GM19025 (cell line): ENCODE measurements at regions not wholly inside any gene's neighbourhood (a gene's known extent, or its start where the extent isn't known, plus 50 kb on each side); places are given as distances from the start of the nearest gene placed in this dataset.

Source experiments
- ATAC-seq: cut with Tn5 transposase; IDR thresholded peaks from one replicate; pipeline ENCODE4 v1.9.1; 2021; ENCODE audit warnings: mild to moderate bottlenecking, low read depth, moderate library complexity; ENCODE audit not compliant: unreplicated experiment

DNA sequence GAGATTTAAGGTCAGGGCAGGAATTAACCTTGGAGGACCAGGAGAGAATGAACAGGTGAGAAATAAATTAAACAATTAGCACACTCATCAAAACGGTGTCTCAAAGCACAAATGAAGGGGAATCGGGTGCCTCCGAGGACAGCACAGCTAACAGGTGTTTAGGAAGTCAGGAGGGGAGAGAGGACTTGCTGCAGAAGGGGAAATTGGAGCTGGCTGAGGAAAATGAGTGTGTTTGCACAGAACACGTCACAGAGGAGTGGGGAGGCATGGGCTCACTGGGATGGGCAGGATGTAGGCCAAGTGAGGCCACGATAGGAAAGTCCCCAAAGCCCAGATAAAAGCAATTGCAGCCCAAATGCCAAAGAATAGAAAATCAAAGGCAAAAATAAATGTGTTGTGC is 121.7 kb downstream of the ZNF664 start:
- no peak for ATAC-seq

DNA sequence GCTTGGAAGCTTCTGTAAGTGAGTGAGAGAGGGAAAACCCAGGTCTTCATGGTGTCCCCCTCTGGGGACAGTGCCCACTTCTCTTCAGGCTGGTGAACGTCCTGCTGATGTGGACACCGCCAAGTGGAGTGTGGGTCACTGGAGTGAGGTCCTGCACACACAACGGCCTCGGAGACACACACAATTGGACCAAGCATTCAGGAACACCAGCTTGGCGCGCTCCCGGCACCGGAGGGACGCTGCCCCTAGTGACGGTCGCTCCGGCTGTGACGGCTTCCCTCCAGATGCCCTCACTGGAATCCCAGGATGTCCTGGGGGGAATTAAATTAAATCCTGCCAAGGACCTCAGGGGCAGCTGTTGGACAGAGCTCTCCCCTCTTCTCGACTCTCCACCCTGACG is 123.1 kb downstream of the ZNF664 start:
- no peak for ATAC-seq

DNA sequence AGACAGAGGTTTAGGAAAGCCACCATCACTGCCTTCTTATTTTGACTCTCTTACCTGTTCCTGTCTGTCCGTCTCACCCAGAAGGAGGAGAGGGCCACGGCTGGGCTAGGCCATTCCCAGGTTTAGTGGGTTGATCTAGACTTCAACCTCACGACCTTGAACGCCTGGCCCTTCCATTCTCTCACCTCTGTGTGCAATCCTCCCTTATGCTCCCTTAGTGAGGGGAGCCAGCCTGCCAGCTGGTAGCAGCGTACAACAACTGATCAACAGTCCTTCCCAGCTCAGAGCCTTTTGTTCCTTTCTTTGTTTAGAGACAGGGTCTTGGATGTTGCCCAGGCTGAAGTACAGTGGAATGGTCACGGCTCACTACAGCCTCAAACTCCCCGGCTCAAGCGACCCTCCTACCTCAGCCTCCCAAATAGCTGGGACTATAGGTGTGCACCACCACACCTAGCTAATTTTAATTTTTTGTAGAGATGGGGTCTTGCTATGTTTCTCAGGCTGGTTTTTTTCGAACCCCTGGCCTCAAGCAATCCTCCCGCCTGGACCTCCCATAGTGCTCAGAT is 123.9 kb downstream of the ZNF664 start:
- no peak for ATAC-seq

DNA sequence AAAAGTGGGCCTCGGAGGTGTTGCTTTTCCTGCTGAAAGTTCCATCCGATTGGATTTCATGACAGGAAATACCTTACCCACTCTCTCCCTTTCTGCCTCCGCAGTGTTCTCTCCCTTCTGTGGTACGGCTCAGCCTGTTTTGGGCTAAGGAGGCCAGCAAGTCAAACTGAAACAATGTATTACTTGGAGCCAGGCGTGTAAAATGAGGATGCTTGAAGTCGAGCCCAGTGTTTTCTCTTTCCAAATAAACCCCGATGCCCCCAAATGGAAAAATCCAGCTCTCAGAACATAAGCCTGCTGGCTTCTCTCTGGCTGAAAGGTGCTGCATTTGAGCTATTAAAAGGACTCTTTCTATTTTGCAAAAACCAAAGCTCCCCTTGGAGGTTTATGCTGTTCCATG is 124.7 kb downstream of the ZNF664 start:
- ATAC-seq = no peak

DNA sequence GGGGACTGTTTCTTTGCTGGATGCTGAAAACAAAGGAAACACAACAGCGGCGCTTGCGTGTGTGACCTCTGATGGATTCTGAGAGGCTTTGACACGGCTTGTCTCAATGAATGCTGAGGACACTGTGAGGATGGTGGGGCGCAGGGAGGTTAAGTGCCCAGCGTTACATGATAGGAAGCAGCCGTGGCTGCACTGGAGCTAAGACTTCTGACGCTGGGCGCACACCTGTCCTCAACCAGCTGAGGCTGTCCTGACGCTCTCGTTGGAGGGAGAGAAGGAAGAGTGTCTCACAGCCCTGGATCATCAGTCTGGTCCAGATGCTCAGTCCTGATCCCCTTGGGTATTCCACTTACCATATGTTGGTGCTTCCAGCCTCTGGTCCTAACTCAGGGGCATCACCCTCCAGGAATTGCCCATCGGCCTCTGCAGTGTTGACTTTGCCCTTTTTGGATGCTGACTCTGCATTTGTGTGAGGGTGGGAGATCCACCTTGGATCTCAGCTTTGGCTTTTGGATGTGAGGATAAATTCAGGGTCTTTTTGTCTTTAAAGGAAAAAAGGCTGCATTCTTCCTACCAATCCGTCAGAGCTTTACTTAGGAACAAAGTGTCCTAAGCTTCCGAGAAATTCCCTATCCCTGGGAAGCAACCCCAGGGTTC is 125.2 kb downstream of the ZNF664 start:
- no peak for ATAC-seq

DNA sequence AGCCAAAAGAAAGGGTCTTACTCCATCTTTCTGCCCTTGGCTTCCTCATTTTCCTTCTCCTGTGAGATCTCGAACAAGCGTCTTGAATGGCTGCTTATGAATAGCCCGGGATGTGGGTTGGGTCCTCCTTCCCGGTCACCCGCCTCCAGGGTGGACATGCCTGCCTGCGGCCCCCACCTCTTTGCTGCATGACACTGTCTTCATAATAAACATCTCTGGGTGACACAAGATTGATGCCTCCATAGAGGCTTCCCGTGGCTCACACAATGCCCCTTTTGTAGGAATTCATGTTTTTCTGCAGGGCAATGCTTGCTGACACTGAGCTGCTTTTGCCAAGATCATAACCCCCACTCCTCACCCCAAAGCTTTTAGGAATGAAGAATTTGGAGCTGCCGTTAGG is 125.9 kb downstream of the ZNF664 start:
- ATAC-seq = no peak

DNA sequence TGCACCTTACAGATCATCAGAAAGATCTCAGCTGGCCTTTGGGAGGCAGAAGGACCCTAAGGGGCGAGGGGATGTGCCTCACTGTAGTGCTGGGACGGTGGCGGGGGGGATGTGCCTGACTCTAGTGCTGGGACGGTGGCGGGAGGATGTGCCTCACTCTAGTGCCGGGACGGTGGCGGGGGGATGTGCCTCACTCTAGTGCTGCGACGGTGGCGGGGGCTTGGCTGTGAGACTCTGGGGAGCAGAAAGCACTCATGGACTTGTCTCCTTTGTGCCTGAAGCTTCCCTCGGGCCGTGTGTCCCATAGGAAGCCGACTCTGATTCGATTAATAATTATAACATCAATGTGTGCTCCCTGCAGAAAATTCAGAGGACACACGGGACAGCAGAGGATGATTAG is 126.6 kb downstream of the ZNF664 start:
- no peak for ATAC-seq

DNA sequence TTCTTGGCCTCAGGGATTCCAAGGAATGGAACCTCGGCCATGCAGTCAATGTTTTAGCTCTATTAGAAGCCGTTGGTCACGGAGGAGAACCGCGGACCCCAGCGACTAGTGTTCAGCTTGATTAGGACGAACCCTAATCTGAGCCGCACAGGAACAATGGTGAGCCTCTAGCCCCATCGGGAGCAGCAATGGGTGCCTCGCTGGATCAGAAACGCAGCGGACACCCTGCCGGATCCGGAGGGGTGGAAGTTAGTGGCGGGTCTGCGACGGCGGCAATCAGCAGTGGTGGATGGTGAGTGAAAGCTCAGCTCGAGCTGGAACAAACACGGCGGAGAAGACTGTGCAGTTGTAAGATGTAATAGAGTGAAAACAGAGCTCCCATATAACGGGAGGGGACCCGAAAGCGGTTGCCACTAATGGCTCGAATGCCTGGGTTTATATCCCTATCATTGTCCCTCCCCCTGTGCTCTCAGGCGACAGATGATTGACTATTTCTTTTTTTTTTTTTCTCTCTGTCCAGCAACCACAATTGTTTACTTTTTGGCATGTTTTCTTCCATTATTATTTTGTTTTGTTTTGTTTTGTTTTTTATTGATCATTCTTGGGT is 127.7 kb downstream of the ZNF664 start:
- no peak for ATAC-seq

DNA sequence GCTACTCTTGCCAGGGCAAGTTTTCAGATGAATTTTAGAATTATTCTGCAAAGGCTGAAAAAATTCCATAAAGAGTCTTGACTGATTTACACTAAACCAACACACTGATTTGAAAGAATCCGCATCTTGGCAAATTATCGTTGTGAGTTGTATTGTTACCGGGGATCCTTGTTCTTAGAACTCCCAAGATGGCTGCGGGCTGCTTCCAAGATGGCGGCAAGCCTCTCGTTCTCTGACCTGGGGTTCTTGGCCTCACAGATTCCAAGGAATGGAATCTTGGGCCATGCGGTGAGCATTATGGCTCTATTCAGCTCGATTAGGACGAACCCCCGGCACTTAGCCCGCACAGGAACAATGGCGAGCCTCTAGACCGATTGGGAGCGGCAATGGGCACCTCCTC is 132.5 kb downstream of the ZNF664 start:
- ATAC-seq = no peak

DNA sequence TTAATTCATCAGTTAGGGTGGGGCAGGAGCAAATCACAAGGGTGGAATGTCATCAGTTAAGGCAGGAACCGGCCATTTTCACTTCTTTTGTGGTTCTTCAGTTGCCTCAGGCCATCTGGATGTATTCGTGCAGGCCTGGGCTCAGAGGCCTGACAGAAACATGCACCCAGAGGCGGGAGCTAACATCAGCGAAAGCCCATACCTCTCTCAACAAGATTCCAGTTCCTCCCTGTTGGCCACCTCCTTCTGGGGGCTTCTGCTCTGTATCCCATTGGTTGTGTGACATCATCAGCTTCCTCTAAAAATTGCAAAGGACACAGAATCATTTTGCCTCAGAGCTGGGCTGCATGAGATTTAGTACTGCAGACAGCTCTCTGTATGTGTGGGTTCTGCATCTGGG is 134.3 kb downstream of the ZNF664 start:
- ATAC-seq = no peak

DNA sequence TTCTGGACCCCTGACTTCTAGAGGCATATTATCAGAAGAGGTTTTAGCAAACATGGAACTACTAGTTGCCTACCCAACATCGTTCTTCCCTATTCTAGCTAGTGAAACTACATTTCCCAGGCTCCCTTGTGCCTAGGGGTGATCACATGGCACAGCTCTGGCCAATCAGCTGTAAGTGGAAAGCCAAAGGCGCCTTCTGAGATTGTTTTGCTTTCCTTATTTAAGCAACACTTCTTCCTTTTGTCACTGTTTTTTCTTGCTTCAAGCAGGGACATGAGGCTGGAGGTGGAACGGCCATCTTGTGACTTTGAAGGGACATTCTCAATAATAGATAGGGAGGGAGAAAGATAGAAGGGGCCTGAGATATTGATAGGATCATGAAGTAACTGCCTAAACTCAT is 136.7 kb downstream of the ZNF664 start:
- no peak for ATAC-seq

DNA sequence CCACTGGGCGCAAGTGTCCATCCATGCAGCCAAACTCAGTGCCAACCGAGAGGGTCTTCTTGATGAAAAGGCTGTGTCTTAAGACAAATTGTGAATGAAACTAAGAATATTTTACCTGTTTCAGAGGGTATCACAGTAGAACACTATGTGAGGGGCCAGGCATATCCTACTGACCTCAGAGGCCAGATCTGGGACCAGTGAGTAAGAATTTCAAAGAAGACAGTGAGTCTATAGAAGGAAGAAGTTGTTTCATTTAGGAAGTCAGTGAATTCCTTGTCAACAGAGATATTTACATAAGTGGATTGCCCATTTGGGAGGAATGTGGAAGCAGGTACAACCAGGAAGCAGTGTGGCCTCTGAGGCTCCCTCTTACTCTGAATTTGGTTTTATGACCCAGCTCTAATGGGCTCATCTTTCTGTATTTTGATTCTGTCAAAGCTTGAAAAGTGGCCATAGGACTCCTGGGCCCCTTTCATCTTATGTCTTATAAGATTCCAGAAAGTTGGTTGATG is 137.4 kb downstream of the ZNF664 start:
- ATAC-seq = no peak

DNA sequence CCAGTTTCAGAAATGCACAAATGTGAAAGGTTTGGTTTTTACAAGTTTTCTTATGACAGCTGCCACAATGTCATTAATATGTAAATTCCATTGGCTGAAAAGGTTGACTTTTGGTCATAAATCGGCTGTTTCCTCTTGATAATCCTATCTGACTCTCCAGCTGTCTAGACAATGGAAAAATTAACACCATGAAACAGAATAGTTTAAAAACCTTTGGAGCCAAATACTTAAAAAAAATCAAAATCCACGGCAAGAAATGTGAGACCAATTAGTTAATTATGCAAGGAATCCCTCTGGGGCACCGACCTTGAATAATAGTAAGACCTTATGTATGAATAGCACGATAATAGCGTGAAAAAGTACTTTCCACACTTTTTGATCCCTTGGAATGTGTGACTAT is 138.0 kb downstream of the ZNF664 start:
- no peak for ATAC-seq

DNA sequence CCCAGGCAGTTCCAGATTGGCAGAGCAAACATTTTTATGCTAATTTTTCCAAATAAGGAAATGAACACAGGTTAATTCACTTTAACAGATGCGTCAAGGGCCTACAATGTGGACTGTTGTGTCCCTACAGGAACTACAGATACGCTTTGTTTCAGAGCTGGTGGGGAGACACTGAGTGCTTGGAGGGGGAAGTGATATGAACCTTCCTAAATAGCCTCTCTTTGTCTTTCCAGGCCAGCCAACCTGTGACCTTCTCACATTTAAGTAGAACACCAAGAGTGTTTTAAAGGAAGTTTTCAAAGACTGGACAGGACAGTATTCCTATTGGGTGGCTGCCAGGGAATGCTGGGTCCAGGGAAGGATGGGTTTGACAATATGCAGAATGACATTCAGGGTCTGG is 141.3 kb downstream of the ZNF664 start:
- no peak for ATAC-seq

DNA sequence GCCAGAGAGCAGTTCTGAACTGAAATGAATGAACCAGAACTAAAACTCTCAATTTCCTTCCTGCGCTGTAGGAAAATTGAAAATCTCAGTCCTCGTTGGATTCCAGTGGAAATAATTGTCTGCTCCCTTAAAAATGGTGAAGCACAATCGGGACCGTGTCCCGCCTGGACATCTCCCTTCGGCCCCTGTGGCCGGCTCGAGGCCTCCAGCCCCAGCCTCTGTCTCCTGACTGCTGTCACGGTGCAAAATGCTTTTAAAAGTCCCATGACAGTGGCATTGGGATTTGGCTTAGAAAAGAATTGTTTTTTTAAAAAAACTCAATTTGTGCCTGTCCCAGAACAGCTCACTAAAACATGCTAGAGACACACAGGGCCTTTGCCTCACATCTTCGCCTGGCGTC is 142.5 kb downstream of the ZNF664 start:
- no peak for ATAC-seq

DNA sequence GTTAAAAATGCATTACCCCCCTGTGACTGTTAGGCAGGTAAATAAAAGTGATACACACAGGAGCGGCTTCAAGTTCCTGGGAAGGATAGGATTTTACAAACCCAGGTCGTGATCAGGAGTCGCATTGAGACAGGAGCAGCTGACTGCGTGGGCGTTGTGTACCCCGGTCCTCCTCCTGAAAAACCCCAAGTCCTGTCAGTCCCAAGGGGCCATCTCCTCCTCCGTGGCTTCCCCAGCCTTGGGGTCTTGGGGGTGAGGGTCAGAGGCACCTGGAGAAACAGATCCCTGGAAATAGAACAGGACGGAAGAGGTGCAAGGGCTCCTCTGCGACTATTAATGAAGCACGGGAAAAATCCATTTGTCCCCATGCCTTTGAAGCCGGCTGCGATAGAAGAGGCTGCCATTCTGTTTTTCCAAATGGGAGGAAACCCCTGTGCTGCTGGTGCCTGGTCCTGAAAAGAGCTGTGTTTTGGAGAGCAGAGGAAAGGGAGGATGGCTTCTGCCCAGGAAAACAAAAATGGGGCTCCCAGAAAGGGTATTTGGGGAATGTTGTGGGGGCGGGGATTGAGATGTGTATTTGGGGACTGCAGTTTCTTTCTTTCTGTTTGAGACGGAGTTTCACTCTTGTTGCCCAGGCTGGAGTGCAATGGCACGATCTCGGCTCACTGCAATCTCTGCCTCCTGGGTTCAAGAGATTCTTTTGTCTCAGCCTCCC is 143.1 kb downstream of the ZNF664 start:
- no peak for ATAC-seq

DNA sequence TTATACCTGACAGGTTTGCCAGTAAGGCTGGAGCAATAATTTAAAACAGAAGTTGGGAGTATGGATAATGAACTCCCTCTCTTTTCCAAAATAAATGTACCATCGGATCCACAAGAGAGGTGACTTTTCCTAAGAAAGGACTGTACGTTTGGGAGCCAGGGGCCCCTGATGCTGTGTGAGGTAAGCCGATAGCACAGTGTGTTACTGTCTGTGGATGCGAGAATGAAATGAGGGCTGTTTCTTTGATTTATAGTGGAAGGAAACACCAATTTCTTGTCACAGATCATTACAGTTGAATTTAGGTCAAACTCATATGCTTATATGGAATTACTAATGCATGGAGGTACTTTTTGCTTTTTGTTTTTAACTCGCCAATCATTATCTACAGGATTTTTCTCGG is 147.7 kb downstream of the ZNF664 start:
- no peak for ATAC-seq

DNA sequence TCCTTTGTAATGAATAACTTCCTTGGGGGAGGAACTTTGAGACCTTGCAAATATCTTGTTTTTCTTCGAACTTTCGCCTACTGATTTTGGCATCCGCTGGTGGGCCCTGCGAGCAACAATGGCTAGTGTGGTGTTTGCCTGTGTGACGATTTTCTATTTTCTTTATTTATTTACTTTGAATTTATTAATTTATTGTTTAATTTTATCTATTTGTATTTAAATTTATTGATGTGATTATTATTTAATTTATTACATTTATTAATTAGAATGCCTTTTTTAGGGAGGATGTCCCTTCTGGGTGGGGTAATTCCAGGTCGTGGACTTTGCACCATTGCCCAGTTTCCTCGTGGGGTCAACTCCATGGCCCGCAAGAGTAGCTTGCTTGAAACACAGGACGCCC is 149.7 kb downstream of the ZNF664 start:
- no peak for ATAC-seq

DNA sequence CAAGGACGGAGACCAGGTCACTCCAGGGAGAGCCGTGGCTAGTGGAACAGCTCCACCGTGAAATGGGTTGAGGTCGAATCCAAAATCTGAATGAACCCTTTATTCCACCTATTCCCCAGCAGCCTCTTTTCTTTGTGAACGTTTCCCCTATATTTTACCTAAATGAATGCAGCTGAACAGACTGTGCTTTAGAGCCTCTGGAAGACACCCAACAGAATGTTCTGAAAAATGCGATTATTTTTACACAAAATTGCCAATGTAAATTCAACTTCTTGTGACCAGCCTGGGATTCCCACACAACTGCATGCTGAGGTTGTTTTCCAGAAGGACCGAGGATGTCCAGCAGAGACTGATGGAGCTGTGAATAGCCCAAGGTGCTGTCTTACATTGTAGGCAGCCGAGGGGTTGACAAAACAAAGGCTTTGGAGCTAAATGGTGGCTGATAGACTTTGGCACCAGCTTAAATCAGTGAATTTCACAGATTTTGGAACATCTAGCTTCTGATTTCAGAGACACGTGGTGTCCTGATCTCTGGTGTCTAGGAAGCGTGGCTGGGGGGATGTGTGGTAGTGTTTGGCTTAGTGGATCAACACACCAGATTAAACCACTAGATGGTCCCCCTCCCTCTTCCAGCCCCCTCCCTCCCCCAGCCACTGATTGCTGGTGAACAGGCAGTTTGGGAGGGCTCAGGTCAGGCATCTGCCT is 150.4 kb downstream of the ZNF664 start:
- no peak for ATAC-seq

DNA sequence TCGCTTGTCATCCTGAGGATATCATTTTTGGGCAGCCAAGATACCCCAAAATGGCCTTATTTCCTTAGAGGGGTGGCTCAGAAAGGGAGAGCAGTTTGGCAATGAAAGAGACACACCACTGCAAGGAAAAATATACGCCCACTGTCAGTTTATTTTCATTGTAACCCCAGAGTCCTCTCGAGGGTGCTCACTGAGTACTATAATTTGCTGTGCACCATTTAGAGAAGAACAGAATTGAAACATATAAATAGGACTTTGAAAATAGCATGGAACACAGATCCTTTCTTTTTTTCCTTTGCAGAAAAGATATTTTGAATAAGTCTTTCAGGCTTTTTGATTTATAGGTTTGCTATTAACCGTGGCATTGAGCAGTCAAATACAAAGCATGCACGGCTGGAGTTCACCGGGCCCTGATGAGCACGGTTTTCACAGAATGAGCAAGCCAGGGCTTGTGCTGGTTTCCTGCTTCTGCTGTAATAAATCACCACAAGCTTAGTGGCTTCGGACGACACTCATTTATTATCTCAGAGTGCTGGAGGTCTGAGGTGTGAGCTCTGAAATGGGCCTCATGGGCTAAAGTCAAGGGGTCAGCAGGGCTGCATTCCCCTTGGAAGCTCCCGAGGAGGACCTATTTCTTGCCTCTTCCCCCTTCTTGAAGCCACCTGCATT is 152.3 kb downstream of the ZNF664 start:
- ATAC-seq = peak; percentile 78
